WTC11 (cell line): ENCODE measurements at regions not wholly inside any gene's neighbourhood (a gene's known extent, or its start where the extent isn't known, plus 50 kb on each side); places are given as distances from the start of the nearest gene placed in this dataset.

Experiments used
- ATF2 ChIP-seq: sonication (generic); formaldehyde crosslinking; IDR thresholded peaks from 2 replicates; pipeline ENCODE4 v1.8.1; 2022; ENCODE audit warnings: low read depth, missing genetic modification reagents, borderline replicate concordance
- ATF3 ChIP-seq: sonication (generic); formaldehyde crosslinking; conservative IDR thresholded peaks from 2 replicates; pipeline ENCODE4 v1.8.1; 2022; ENCODE audit warnings: mild to moderate bottlenecking, missing genetic modification reagents
- ELF4 ChIP-seq: sonication (generic); formaldehyde crosslinking; IDR thresholded peaks from 2 replicates; pipeline ENCODE4 v1.8.1; 2022; ENCODE audit warnings: low read depth, mild to moderate bottlenecking, moderate library complexity, missing genetic modification reagents
- EMX1 ChIP-seq: fragments of 250-450 bp; sonication (Bioruptor Pico); IDR thresholded peaks from 2 replicates; pipeline ENCODE4 v1.8.0; 2021; ENCODE audit warnings: mild to moderate bottlenecking
- GABPB1 ChIP-seq: sonication (generic); formaldehyde crosslinking; IDR thresholded peaks from 2 replicates; pipeline ENCODE4 v1.8.1; 2023; ENCODE audit warnings: mild to moderate bottlenecking, missing genetic modification reagents
- IRF2 ChIP-seq: sonication (generic); formaldehyde crosslinking; IDR thresholded peaks from 2 replicates; pipeline ENCODE4 v1.8.0; 2022; ENCODE audit warnings: low read depth, missing genetic modification reagents, borderline replicate concordance
- JUN ChIP-seq: sonication (generic); formaldehyde crosslinking; IDR thresholded peaks from 2 replicates; pipeline ENCODE4 v1.8.0; 2023; ENCODE audit warnings: mild to moderate bottlenecking, missing genetic modification reagents
- ZBTB43 ChIP-seq: sonication (generic); formaldehyde crosslinking; IDR thresholded peaks from 2 replicates; pipeline ENCODE4 v1.8.1; 2023; ENCODE audit warnings: mild to moderate bottlenecking, missing genetic modification reagents
- ZNF317 ChIP-seq: sonication (generic); formaldehyde crosslinking; IDR thresholded peaks from 2 replicates; pipeline ENCODE4 v1.8.1; 2023; ENCODE audit warnings: low read depth, mild to moderate bottlenecking, moderate library complexity, missing genetic modification reagents, borderline replicate concordance
- ZSCAN18 ChIP-seq: fragments of 250-450 bp; sonication (Bioruptor Pico); IDR thresholded peaks from 2 replicates; pipeline ENCODE4 v2.1.2; 2022; ENCODE audit warnings: mild to moderate bottlenecking, moderate library complexity
- TF ChIP-seq, protein P1 (sequence below): fragments of 200-600 bp; IDR thresholded peaks from 2 replicates; pipeline ENCODE4 v1.8.0; 2022; ENCODE audit warnings: antibody characterized with exemption
- TF ChIP-seq, protein P2 (sequence below): sonication (generic); formaldehyde crosslinking; IDR thresholded peaks from 2 replicates; pipeline ENCODE4 v1.8.1; 2022; ENCODE audit warnings: low read depth, mild to moderate bottlenecking, moderate library complexity, missing genetic modification reagents, borderline replicate concordance
- TF ChIP-seq, protein P3 (sequence below): sonication (generic); formaldehyde crosslinking; conservative IDR thresholded peaks from 2 replicates; pipeline ENCODE4 v1.8.1; 2023; ENCODE audit warnings: mild to moderate bottlenecking, low read depth, missing genetic modification reagents, moderate library complexity

DNA sequence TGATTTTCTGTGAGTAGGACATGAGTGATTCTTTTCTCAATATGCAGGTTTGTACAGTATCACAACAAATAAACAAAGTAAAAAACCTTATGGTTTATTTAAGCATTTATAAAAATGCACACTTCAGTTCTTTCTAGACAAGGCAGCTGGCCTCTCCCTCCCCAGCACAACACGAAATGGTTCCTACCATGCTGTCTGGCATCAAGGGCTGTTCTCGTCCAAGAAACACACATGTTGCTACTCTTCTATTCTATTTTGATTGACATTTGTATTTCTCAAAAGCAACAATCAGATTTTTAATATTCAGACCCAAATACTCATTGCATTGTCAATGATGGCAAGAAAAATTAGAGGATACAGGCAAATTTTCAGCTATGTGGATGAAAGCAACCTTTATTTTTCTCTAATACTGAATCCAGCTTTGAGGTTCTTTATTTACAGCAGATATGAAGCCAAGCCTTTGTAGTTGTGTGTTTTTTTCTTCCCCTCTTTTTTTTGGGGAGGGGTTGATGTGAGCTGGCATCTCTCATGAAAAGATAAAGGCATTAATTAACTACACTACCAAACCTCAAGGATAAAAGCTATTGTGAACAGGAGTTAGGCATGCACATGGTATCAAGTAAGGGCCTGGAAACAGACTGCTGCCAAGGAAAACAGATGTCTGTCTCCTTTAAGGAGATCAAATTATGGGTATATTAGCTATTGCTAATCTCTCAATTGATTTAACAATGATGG, 96.4 kb upstream of the PREP start:
- TF ChIP-seq JUN (no peak), EMX1 (CRISPR knock-in tag) (no peak), ZSCAN18 (CRISPR knock-in tag) (no peak), IRF2 (no peak), ATF2 (CRISPR knock-in tag) (no peak), GABPB1 (CRISPR knock-in tag) (no peak), ATF3 (no peak), ELF4 (no peak), ZNF317 (no peak), ZBTB43 (CRISPR knock-in tag) (no peak)
- TF ChIP-seq, protein P1, sequence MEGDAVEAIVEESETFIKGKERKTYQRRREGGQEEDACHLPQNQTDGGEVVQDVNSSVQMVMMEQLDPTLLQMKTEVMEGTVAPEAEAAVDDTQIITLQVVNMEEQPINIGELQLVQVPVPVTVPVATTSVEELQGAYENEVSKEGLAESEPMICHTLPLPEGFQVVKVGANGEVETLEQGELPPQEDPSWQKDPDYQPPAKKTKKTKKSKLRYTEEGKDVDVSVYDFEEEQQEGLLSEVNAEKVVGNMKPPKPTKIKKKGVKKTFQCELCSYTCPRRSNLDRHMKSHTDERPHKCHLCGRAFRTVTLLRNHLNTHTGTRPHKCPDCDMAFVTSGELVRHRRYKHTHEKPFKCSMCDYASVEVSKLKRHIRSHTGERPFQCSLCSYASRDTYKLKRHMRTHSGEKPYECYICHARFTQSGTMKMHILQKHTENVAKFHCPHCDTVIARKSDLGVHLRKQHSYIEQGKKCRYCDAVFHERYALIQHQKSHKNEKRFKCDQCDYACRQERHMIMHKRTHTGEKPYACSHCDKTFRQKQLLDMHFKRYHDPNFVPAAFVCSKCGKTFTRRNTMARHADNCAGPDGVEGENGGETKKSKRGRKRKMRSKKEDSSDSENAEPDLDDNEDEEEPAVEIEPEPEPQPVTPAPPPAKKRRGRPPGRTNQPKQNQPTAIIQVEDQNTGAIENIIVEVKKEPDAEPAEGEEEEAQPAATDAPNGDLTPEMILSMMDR = no peak
- TF ChIP-seq, protein P2, sequence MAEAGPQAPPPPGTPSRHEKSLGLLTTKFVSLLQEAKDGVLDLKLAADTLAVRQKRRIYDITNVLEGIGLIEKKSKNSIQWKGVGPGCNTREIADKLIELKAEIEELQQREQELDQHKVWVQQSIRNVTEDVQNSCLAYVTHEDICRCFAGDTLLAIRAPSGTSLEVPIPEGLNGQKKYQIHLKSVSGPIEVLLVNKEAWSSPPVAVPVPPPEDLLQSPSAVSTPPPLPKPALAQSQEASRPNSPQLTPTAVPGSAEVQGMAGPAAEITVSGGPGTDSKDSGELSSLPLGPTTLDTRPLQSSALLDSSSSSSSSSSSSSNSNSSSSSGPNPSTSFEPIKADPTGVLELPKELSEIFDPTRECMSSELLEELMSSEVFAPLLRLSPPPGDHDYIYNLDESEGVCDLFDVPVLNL (CRISPR knock-in tag) = no peak
- TF ChIP-seq, protein P3, sequence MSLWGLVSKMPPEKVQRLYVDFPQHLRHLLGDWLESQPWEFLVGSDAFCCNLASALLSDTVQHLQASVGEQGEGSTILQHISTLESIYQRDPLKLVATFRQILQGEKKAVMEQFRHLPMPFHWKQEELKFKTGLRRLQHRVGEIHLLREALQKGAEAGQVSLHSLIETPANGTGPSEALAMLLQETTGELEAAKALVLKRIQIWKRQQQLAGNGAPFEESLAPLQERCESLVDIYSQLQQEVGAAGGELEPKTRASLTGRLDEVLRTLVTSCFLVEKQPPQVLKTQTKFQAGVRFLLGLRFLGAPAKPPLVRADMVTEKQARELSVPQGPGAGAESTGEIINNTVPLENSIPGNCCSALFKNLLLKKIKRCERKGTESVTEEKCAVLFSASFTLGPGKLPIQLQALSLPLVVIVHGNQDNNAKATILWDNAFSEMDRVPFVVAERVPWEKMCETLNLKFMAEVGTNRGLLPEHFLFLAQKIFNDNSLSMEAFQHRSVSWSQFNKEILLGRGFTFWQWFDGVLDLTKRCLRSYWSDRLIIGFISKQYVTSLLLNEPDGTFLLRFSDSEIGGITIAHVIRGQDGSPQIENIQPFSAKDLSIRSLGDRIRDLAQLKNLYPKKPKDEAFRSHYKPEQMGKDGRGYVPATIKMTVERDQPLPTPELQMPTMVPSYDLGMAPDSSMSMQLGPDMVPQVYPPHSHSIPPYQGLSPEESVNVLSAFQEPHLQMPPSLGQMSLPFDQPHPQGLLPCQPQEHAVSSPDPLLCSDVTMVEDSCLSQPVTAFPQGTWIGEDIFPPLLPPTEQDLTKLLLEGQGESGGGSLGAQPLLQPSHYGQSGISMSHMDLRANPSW = no peak
